ENCODE measurements at regions not wholly inside any gene's neighbourhood (a gene's known extent, or its start where the extent isn't known, plus 50 kb on each side); places are given as distances from the start of the nearest gene placed in this dataset.

DNA sequence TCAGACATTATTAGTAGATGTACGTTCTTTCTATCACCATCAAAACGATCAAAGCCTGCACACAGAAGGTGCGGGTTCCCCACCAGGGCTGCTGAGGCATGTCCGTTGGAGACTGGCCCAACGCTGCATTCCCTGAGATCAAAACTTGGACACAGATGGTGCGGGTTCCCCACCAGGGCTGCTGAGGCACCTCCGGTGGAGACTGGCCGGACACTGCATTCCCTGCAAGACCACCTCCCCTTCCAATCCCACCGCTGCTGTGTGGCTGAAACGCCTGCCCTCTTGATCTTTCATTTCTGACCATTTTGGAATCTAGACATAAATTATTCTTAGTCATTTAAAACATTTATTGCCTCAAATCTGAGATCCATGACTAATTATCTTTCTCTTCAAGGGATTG lies 254.2 kb upstream of the SALL3 start:
- Histone ChIP-seq H3K18ac (ENCODE audit: low read length) (no peak overlapping the region), H3K23ac (ENCODE audit: low read depth, low read length, poor library complexity) (no peak overlapping the region), H2AK5ac (ENCODE audit: low read depth, low read length) (no peak overlapping the region), H2BK120ac (ENCODE audit: low read depth, low read length) (no peak overlapping the region), H2AFZ (ENCODE audit: low read length) (no peak overlapping the region), H3K27me3 (ENCODE audit: control insufficient read depth in 3 of 3, insufficient read depth in 3 of 3, low read depth in 1 of 3, low read length in 3 of 3) (peaks cover 0 to 28% (median 0%) of the 10 kb centered on the region in 3 experiments), H3K9ac (ENCODE audit: low read depth, low read length, poor library complexity) (no peak overlapping the region), H3K14ac (ENCODE audit: low read length) (no peak overlapping the region), H3K4ac (ENCODE audit: low read length) (no peak overlapping the region), H4K8ac (ENCODE audit: low read depth, low read length) (no peak overlapping the region), H4K91ac (ENCODE audit: low read depth, low read length, poor library complexity) (no peak overlapping the region), H2BK12ac (ENCODE audit: low read length) (no peak overlapping the region), H2BK15ac (ENCODE audit: low read length) (no peak overlapping the region), H3K4me2 (ENCODE audit: insufficient read depth, low read length, poor library complexity, severe bottlenecking) (no peak overlapping the region), H2BK5ac (ENCODE audit: low read length) (no peak overlapping the region), H3K36me3 (replicated peaks in 1 of 2; ENCODE audit: control insufficient read depth in 2 of 2, insufficient read depth in 2 of 2, low read length in 2 of 2) (no peaks in the 10 kb centered on the region), H3K9me3 (replicated peaks in 1 of 2; ENCODE audit: control insufficient read depth in 2 of 2, insufficient read depth in 1 of 2, low read depth in 1 of 2, low read length in 2 of 2) (no peaks in the 10 kb centered on the region), H3K27ac (replicated peaks; ENCODE audit: low read length) (no peak overlapping the region), H3K79me1 (ENCODE audit: low read depth, low read length) (no peaks in the 10 kb centered on the region), H3K4me3 (ENCODE audit: low read length in 2 of 2) (no peak overlapping the region), H3K4me1 (ENCODE audit: control insufficient read depth in 2 of 2, insufficient read depth in 1 of 2, low read depth in 1 of 2, low read length in 2 of 2) (peaks cover 0 to 10% of the 10 kb centered on the region in 2 donors)
- DNase-seq (ENCODE audit: low spot score), result no peak
- WGBS, 2 donors (ENCODE audit: extremely low coverage in 2 of 2, insufficient read length in 2 of 2, insufficient replicate concordance in 1 of 2), result no CpG with 5 or more reads among the region's 10 CpGs

DNA sequence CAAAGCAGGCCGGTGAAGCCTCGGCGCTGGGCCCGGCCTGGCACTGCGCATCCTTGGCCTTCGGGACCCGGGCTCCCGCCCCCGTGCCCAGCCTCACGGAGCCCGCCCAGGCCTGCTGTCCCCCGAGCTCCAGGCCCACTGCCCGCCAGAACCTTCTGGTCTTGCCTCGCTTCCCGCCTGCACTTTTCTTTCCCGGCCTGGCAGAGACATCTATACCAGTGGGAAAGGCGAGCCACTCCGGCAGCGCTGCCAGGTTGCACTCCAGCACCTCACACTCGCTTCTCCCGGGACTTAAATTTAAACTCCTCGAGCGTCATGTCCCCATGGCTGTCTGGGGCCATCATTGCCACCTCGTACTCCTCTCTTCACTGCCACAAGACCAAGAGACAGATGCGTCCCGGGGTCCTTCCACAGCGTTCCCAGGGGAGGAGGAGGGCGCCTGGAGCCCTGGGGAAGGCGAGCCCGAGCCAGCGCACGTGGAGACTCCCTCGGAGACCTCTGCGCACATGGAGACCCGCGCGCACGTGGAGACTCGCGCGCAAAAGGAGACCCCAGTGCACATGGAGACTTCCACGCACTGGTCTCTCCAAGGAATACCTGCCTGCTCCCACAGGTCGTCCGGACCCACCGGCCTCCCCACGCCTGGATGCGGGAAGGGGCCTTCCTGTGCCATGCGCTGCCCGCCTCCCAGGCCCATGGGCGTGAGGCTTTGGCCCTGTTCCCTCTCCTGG lies 253.1 kb upstream of the SALL3 start:
- no peak for DNase-seq (ENCODE audit: low spot score)
- Histone ChIP-seq H2BK15ac (ENCODE audit: low read length) (no peak overlapping the region), H3K4me3 (ENCODE audit: low read length in 2 of 2) (no peak overlapping the region), H3K23ac (ENCODE audit: low read depth, low read length, poor library complexity) (peak overlapping the region; percentile 69), H4K8ac (ENCODE audit: low read depth, low read length) (no peak overlapping the region), H3K9me3 (replicated peaks in 1 of 2; ENCODE audit: control insufficient read depth in 2 of 2, insufficient read depth in 1 of 2, low read depth in 1 of 2, low read length in 2 of 2) (no peaks in the 10 kb centered on the region), H3K18ac (ENCODE audit: low read length) (peak overlapping the region; percentile 42), H3K36me3 (replicated peaks in 1 of 2; ENCODE audit: control insufficient read depth in 2 of 2, insufficient read depth in 2 of 2, low read length in 2 of 2) (no peaks in the 10 kb centered on the region), H2BK12ac (ENCODE audit: low read length) (no peak overlapping the region), H3K27me3 (ENCODE audit: control insufficient read depth in 3 of 3, insufficient read depth in 3 of 3, low read depth in 1 of 3, low read length in 3 of 3) (peaks cover 0 to 21% (median 0%) of the 10 kb centered on the region in 3 experiments), H2BK120ac (ENCODE audit: low read depth, low read length) (no peak overlapping the region), H2AK5ac (ENCODE audit: low read depth, low read length) (peak overlapping the region; percentile 77), H2BK5ac (ENCODE audit: low read length) (no peak overlapping the region), H2AFZ (ENCODE audit: low read length) (no peak overlapping the region), H3K14ac (ENCODE audit: low read length) (peak overlapping the region; percentile 28), H4K91ac (ENCODE audit: low read depth, low read length, poor library complexity) (no peak overlapping the region), H3K27ac (replicated peaks; ENCODE audit: low read length) (no peak overlapping the region), H3K4ac (ENCODE audit: low read length) (no peak overlapping the region), H3K79me1 (ENCODE audit: low read depth, low read length) (no peaks in the 10 kb centered on the region), H3K9ac (ENCODE audit: low read depth, low read length, poor library complexity) (no peak overlapping the region), H3K4me2 (ENCODE audit: insufficient read depth, low read length, poor library complexity, severe bottlenecking) (no peak overlapping the region), H3K4me1 (ENCODE audit: control insufficient read depth in 2 of 2, insufficient read depth in 1 of 2, low read depth in 1 of 2, low read length in 2 of 2) (peaks cover 0 to 6% of the 10 kb centered on the region in 2 donors)
- no CpG with 5 or more reads among the region's 50 CpGs for WGBS, 2 donors (ENCODE audit: extremely low coverage in 2 of 2, insufficient read length in 2 of 2, insufficient replicate concordance in 1 of 2)

DNA sequence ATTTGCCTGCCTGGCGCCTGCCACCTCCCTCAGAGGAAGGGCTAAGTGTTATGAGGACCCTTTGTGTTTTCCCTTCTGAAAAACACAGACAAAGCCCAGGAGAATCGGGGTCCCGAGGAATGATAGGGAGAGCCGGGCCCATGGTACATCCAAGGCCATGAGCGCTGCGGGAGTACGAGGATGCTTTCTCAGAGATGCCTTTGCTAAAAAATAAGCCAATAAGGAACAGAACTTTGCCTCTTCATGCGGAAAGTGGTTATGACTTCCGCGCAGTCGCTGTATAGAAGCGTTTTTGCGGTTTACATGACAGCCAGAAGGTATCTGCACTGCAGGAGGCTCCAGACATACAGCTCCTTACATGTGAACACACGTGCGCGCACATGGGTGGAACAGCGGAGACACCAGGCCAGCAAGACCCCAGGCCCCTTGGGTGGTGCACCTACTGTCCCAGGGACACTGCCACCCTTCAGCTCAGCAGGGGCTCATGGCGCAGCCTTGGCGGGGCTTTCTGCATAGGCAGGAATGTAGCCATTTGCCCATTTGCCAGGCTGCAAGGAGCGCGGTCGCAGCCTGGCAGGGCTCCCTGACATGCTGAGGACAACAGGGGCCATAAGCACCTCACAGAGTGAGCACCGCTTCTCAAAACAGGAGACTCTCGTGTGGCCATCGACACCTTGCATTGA lies 252.4 kb upstream of the SALL3 start:
- no peak overlapping the region for H3K4me2 ChIP-seq (ENCODE audit: insufficient read depth, low read length, poor library complexity, severe bottlenecking)

More for the DNA sequence above, 252.4 kb upstream of the SALL3 start:
- Histone ChIP-seq H2AFZ (ENCODE audit: low read length) (no peak overlapping the region), H2BK12ac (ENCODE audit: low read length) (peak overlapping the region; percentile 79), H2AK5ac (ENCODE audit: low read depth, low read length) (peak overlapping the region; percentile 77), H3K79me1 (ENCODE audit: low read depth, low read length) (no peaks in the 10 kb centered on the region), H3K14ac (ENCODE audit: low read length) (peak overlapping the region; percentile 15), H3K4me1 (ENCODE audit: control insufficient read depth in 2 of 2, insufficient read depth in 1 of 2, low read depth in 1 of 2, low read length in 2 of 2) (peaks cover 0 to 6% of the 10 kb centered on the region in 2 donors), H3K36me3 (replicated peaks in 1 of 2; ENCODE audit: control insufficient read depth in 2 of 2, insufficient read depth in 2 of 2, low read length in 2 of 2) (no peaks in the 10 kb centered on the region), H4K8ac (ENCODE audit: low read depth, low read length) (no peak overlapping the region), H2BK5ac (ENCODE audit: low read length) (no peak overlapping the region), H3K18ac (ENCODE audit: low read length) (peak overlapping the region; percentile 65), H4K91ac (ENCODE audit: low read depth, low read length, poor library complexity) (no peak overlapping the region), H3K4me3 (ENCODE audit: low read length in 2 of 2) (no peak overlapping the region), H3K27ac (replicated peaks; ENCODE audit: low read length) (no peak overlapping the region), H3K27me3 (ENCODE audit: control insufficient read depth in 3 of 3, insufficient read depth in 3 of 3, low read depth in 1 of 3, low read length in 3 of 3) (peaks cover 0 to 15% (median 0%) of the 10 kb centered on the region in 3 experiments), H2BK120ac (ENCODE audit: low read depth, low read length) (no peak overlapping the region), H2BK15ac (ENCODE audit: low read length) (no peak overlapping the region), H3K9me3 (replicated peaks in 1 of 2; ENCODE audit: control insufficient read depth in 2 of 2, insufficient read depth in 1 of 2, low read depth in 1 of 2, low read length in 2 of 2) (no peaks in the 10 kb centered on the region), H3K9ac (ENCODE audit: low read depth, low read length, poor library complexity) (no peak overlapping the region), H3K23ac (ENCODE audit: low read depth, low read length, poor library complexity) (no peak overlapping the region), H3K4ac (ENCODE audit: low read length) (no peak overlapping the region)
- no CpG with 5 or more reads among the region's 25 CpGs for WGBS, 2 donors (ENCODE audit: extremely low coverage in 2 of 2, insufficient read length in 2 of 2, insufficient replicate concordance in 1 of 2)
- no peak for DNase-seq (ENCODE audit: low spot score)

Data from neuronal stem cell (in vitro differentiated cells).